RWPE1 (cell line): ENCODE measurements at regions not wholly inside any gene's neighbourhood (a gene's known extent, or its start where the extent isn't known, plus 50 kb on each side); places are given as distances from the start of the nearest gene placed in this dataset.

Experiments used
- CTCF ChIA-PET: fragments of 350-600 bp; sonication (Branson Sonifier 250); formaldehyde crosslinking; extraction: SDS; loops from one replicate; lab custom pipeline; 2021; lab: Yijun Ruan, JAX
- POLR2A ChIA-PET: fragments of 400-600 bp; formaldehyde crosslinking; extraction: SDS; loops from one replicate; lab custom pipeline; 2020; ENCODE audit warnings: antibody characterized with exemption; ENCODE audit not compliant: low non-redundant PET; lab: Yijun Ruan, JAX
- DNase-seq: peaks from one replicate; pipeline ENCODE4 v3.0.0; 2012; ENCODE audit warnings: low spot score
- H3K27ac ChIP-seq: fragments of 450-650 bp; 2 replicates; pipeline ENCODE4 v1.5.1; 2017
- TF ChIP-seq, protein P1 (sequence below): fragments of 450-650 bp; conservative IDR thresholded peaks from 2 replicates; pipeline ENCODE4 v1.5.1; 2017; ENCODE audit warnings: low read depth, mild to moderate bottlenecking

GRCh38 chr18:57959278-57959677 is 84.7 kb upstream of the NEDD4L start:
- peak; percentile 10 for DNase-seq
- TF ChIP-seq, protein P1, sequence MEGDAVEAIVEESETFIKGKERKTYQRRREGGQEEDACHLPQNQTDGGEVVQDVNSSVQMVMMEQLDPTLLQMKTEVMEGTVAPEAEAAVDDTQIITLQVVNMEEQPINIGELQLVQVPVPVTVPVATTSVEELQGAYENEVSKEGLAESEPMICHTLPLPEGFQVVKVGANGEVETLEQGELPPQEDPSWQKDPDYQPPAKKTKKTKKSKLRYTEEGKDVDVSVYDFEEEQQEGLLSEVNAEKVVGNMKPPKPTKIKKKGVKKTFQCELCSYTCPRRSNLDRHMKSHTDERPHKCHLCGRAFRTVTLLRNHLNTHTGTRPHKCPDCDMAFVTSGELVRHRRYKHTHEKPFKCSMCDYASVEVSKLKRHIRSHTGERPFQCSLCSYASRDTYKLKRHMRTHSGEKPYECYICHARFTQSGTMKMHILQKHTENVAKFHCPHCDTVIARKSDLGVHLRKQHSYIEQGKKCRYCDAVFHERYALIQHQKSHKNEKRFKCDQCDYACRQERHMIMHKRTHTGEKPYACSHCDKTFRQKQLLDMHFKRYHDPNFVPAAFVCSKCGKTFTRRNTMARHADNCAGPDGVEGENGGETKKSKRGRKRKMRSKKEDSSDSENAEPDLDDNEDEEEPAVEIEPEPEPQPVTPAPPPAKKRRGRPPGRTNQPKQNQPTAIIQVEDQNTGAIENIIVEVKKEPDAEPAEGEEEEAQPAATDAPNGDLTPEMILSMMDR: no peak
- ChIA-PET CTCF (interaction anchor here (0.6 to 1.2 kb wide), 5 partner anchors 48 to 373 kb away, joined by 3 to 7 read pairs (median 5); no protein-coding TSS in a partner anchor), POLR2A (no interaction called here)
- no peak overlapping the region for H3K27ac ChIP-seq

GRCh38 chr18:57957210-57957609 is 86.8 kb upstream of the NEDD4L start:
- H3K27ac ChIP-seq: no peak overlapping the region
- ChIA-PET POLR2A (no interaction called here), CTCF (no interaction called here)
- TF ChIP-seq, protein P1: no peak
- no peak for DNase-seq

- no peak overlapping the region for H3K27ac ChIP-seq
- POLR2A ChIA-PET: no interaction called here
- no peak for DNase-seq
- TF ChIP-seq, protein P1: no peak
- CTCF ChIA-PET: interaction anchor here (0.6 kb wide), 1 partner anchor 18 kb away, joined by 3 read pairs; no protein-coding TSS in a partner anchor
Observed at GRCh38 chr18:57956491-57956890, 87.5 kb upstream of the NEDD4L start.

DNA sequence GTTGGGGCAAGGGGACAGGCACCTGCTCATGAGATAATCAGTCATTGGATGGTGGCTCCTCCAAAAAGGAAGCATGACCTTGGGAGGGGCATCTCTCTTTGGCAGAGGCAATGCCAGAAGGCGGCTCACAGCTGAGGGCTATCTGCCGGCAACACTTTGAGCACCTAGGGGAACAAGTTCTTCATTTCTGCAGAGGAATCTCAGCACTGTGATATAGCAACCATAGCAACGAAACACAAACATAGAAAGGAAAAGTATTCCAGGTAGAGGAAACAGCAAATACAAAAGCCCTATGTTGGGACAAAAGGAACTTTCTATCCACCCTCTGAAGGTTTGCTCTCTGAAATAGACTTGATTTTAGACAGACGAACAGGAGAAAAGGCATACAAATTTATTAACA is 89.1 kb upstream of the NEDD4L start:
- TF ChIP-seq, protein P1: no peak

GRCh38 chr18:57953883-57954282 is 90.1 kb upstream of the NEDD4L start:
- TF ChIP-seq, protein P1: no peak
- ChIA-PET CTCF (no interaction called here), POLR2A (no interaction called here)
- DNase-seq: no peak
- no peak overlapping the region for H3K27ac ChIP-seq

More for the DNA sequence above, 89.1 kb upstream of the NEDD4L start:
- H3K27ac ChIP-seq: no peak overlapping the region
- DNase-seq: no peak
- POLR2A ChIA-PET: no interaction called here
- CTCF ChIA-PET: no interaction called here

DNA sequence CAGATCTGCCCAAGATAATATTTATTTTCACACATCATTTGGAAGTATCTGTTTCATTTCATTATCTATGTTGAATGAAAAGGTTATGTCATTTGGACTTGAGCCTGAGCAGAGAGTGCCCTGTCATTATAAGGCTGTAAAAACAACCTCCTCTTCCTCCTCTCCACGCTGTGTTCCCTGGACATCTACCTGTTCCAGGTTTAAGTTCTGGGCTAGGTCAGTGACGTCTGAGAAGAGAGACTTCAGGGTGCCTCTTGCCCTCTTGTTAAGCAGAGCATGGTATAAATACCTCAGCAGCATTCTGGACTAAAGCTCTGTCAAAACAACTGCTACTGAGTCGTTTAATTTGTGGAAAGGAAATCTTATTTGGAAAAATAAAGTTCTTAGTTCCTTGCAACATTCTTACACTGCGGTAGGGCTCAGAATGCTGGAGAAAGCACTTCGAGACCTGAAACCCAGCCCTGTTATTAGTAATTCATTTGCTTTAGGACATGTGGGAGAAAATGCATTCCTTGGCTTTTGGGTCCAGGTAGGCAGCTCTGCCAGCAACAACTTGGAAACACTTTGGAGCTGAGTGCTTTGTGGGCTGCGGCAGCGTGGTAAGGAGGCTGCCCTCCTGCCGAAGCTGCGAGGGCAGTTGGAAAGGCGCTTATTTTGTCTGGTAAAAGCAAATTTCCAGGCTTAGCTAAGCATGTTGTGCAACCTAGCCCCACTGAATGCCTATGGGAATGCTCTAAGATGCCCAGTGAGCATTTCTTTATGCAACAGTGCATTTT is 91.8 kb upstream of the NEDD4L start:
- H3K27ac ChIP-seq: no peak overlapping the region
- POLR2A ChIA-PET: no interaction called here
- TF ChIP-seq, protein P1: no peak
- no peak for DNase-seq
- CTCF ChIA-PET: no interaction called here
